ENCODE measurements at regions not wholly inside any gene's neighbourhood (a gene's known extent, or its start where the extent isn't known, plus 50 kb on each side); places are given as distances from the start of the nearest gene placed in this dataset.

DNA sequence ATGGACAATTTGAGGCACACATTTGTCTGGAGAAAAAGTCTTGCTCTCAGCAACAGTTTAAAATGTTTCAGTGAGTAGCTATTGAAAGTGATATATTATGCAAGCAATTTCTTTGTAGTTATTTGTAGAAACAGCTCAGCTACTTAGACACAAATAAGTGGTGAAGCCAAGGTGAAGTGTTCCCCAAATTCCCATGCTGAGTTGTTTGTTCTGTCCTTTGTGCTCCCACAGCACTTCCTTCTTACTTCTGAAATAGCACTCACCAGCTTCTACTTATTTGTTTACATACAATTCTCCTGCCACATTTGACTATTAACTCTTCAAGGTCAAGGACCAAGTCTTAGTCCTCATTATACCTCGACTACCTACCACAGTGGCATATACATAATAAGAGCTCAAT, 638.6 kb upstream of the LRRC4C start:
- H3K36me3 ChIP-seq (ENCODE audit: control insufficient read depth, insufficient read depth, low read length, severe bottlenecking): no peaks in the 10 kb centered on the region
- peaks cover 14% of the 10 kb centered on the region for H3K9me3 ChIP-seq (ENCODE audit: control insufficient read depth, low read length)
- H3K9ac ChIP-seq (ENCODE audit: low read length): no peak overlapping the region
- no peaks in the 10 kb centered on the region for H3K27me3 ChIP-seq (replicated peaks; ENCODE audit: control insufficient read depth, insufficient read depth, low read length)
- no peak overlapping the region for H3K4me3 ChIP-seq (ENCODE audit: low read length)
- DNase-seq (ENCODE audit: low read depth): no peak
- peaks cover 5% of the 10 kb centered on the region for H3K4me1 ChIP-seq (ENCODE audit: control insufficient read depth, insufficient read depth, low read length)

DNA sequence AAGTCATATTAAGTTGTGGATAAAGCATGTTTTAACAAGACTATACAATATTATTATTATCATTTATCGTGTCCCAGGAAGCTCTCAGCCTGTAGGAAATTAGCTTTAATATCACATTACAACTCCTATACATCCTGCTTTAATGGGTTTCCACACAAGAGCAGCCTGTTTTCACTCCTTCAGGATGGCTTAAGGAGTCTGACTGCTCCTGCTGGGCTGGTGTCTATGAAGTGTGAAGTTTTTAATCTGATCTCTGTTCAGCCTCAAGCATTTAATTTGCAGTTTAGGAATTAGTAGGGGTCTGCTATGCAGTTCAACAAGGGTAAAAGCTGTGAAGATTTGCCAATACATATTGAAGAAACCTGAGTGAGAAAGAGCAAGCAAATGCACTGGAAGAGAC, 653.4 kb upstream of the LRRC4C start:
- H3K27me3 ChIP-seq (replicated peaks; ENCODE audit: control insufficient read depth, insufficient read depth, low read length): no peaks in the 10 kb centered on the region
- H3K4me1 ChIP-seq (ENCODE audit: control insufficient read depth, insufficient read depth, low read length): no peaks in the 10 kb centered on the region
- no peaks in the 10 kb centered on the region for H3K36me3 ChIP-seq (ENCODE audit: control insufficient read depth, insufficient read depth, low read length, severe bottlenecking)
- H3K4me3 ChIP-seq (ENCODE audit: low read length): no peak overlapping the region
- H3K9me3 ChIP-seq (ENCODE audit: control insufficient read depth, low read length): no peaks in the 10 kb centered on the region
- no peak for DNase-seq (ENCODE audit: low read depth)
- H3K9ac ChIP-seq (ENCODE audit: low read length): no peak overlapping the region

DNA sequence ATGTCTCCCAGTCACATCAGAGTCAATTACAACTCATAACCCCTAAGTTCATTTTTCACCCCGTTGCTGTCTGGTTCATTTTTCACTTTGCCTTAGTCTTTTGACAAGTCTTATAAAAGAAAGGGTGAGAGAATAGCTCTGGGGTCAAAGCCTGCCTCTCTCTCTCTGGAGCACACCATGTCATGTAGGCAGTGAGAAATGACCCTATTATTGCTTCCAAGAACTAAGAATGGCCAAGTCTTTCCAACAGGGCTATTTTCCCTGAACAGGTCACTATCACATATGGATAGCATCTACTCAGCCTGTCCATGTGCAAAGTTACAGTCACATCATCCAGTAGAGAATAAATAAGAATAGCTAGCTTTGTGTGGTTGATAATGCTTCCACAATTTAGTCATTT, 655.5 kb upstream of the LRRC4C start:
- Histone ChIP-seq H3K4me3 (ENCODE audit: low read length) (no peak overlapping the region), H3K36me3 (ENCODE audit: control insufficient read depth, insufficient read depth, low read length, severe bottlenecking) (no peaks in the 10 kb centered on the region), H3K9ac (ENCODE audit: low read length) (no peak overlapping the region), H3K9me3 (ENCODE audit: control insufficient read depth, low read length) (no peaks in the 10 kb centered on the region), H3K4me1 (ENCODE audit: control insufficient read depth, insufficient read depth, low read length) (no peaks in the 10 kb centered on the region), H3K27me3 (replicated peaks; ENCODE audit: control insufficient read depth, insufficient read depth, low read length) (no peaks in the 10 kb centered on the region)
- DNase-seq (ENCODE audit: low read depth): no peak

DNA sequence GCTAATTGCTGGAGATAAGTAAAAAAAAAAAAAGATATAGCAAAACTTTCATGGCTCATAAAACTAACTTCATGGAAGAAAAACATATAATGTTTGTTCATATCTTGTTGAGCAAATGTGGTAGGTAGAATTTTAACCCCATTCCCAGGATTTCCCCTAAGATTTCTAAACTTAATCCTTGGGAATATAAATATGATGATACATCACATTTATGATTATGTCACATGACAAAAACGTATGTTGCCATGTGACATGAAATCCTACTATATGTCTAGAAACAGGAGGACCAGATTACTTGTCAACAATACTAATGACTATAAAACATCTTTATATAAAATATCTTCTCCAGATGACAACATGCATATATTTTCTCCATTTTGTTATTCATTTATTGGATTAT, 679.0 kb upstream of the LRRC4C start:
- DNase-seq (ENCODE audit: low read depth): no peak
- peaks cover 16% of the 10 kb centered on the region for H3K4me1 ChIP-seq (ENCODE audit: control insufficient read depth, insufficient read depth, low read length)
- H3K36me3 ChIP-seq (ENCODE audit: control insufficient read depth, insufficient read depth, low read length, severe bottlenecking): no peaks in the 10 kb centered on the region
- H3K4me3 ChIP-seq (ENCODE audit: low read length): no peak overlapping the region
- no peak overlapping the region for H3K9ac ChIP-seq (ENCODE audit: low read length)
- no peaks in the 10 kb centered on the region for H3K9me3 ChIP-seq (ENCODE audit: control insufficient read depth, low read length)
- H3K27me3 ChIP-seq (replicated peaks; ENCODE audit: control insufficient read depth, insufficient read depth, low read length): no peaks in the 10 kb centered on the region

DNA sequence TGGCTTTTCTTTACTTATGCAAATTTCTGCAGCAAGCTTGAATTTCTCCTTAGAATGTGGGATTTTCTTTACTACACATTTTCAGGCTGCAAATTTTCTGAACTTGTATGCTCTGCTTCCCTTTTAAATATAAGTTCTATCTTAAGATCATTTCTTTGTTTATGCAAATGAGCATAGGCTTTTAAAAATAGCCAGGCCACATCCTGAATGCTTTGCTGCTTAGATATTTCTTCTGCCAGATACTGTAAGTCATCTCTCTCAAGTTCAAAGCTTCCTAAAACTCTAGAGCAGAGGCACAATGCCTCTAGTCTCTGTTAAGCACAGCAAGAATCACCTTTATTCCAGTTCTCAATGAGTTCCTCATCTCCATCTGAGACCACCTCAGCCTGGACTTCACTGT, 685.9 kb upstream of the LRRC4C start:
- DNase-seq (ENCODE audit: low read depth): no peak
- Histone ChIP-seq H3K9me3 (ENCODE audit: control insufficient read depth, low read length) (peaks cover 12% of the 10 kb centered on the region), H3K4me3 (ENCODE audit: low read length) (no peak overlapping the region), H3K4me1 (ENCODE audit: control insufficient read depth, insufficient read depth, low read length) (peaks cover 16% of the 10 kb centered on the region), H3K36me3 (ENCODE audit: control insufficient read depth, insufficient read depth, low read length, severe bottlenecking) (no peaks in the 10 kb centered on the region), H3K27me3 (replicated peaks; ENCODE audit: control insufficient read depth, insufficient read depth, low read length) (no peaks in the 10 kb centered on the region), H3K9ac (ENCODE audit: low read length) (no peak overlapping the region)

DNA sequence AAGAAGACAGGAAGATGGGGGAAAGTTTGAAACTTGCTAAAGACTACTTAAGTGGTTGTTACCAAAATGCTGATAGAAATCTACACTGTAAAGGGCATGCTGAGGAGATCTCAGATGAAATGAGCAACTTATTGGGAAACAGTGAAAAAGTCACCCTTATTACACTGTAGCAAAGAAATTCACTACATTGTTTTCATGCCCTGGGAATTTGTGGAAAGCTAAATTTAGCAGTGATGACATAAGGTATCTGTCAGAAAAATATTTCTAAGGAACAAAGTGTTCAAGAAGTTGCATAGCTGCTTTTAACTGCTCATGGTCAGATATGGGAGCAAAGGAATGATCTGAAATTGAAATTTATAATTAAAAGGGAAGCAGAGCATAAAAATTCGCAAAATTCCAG, 702.4 kb upstream of the LRRC4C start:
- peak overlapping the region; percentile 76 for H3K9ac ChIP-seq (ENCODE audit: low read length)
- peak overlapping the region; percentile 57 for H3K4me3 ChIP-seq (ENCODE audit: low read length)
- no peaks in the 10 kb centered on the region for H3K36me3 ChIP-seq (ENCODE audit: control insufficient read depth, insufficient read depth, low read length, severe bottlenecking)
- no peaks in the 10 kb centered on the region for H3K27me3 ChIP-seq (replicated peaks; ENCODE audit: control insufficient read depth, insufficient read depth, low read length)
- DNase-seq (ENCODE audit: low read depth): no peak
- peaks cover 23% of the 10 kb centered on the region for H3K4me1 ChIP-seq (ENCODE audit: control insufficient read depth, insufficient read depth, low read length)
- H3K9me3 ChIP-seq (ENCODE audit: control insufficient read depth, low read length): peaks cover 25% of the 10 kb centered on the region

DNA sequence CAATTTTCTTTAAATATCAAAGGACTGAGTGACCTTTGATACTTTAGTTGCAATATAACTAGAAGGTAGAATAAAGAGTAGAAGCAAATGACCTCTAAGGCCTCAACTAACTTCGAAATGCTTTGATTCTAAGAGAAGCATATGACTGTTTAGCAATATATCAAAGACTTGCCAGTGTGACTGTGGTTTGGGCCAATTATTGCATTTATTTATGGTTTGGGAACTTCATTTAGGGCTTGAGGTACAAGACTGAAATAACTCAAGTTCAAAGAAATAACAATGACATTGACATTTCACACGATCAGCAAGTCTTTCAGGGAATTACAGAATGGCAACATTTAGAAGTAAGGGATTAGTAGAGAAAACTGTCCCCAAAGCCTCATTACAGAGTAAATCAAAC, 709.7 kb upstream of the LRRC4C start:
- Histone ChIP-seq H3K36me3 (ENCODE audit: control insufficient read depth, insufficient read depth, low read length, severe bottlenecking) (no peaks in the 10 kb centered on the region), H3K9me3 (ENCODE audit: control insufficient read depth, low read length) (no peaks in the 10 kb centered on the region), H3K27me3 (replicated peaks; ENCODE audit: control insufficient read depth, insufficient read depth, low read length) (no peaks in the 10 kb centered on the region), H3K4me3 (ENCODE audit: low read length) (no peak overlapping the region), H3K9ac (ENCODE audit: low read length) (no peak overlapping the region), H3K4me1 (ENCODE audit: control insufficient read depth, insufficient read depth, low read length) (peaks cover 23% of the 10 kb centered on the region)
- no peak for DNase-seq (ENCODE audit: low read depth)

DNA sequence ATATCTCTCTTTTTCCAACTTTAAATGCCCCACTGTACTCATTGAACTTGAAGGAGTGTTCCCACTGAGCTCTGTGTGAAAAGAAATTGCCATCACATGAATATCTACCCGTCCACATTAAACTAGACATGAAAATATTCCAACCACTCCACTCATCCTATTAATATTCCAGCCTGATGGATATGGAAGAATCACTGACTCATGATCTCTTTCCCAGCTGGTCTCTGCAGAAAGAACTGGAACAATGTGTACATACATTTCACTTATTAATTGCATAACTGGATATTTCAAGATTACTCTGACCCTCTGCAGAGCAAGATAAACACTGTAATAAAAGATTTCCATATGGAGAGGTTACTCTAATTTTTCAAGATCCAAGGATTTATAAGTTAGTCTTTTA, 711.1 kb upstream of the LRRC4C start:
- no peaks in the 10 kb centered on the region for H3K36me3 ChIP-seq (ENCODE audit: control insufficient read depth, insufficient read depth, low read length, severe bottlenecking)
- no peaks in the 10 kb centered on the region for H3K9me3 ChIP-seq (ENCODE audit: control insufficient read depth, low read length)
- no peak overlapping the region for H3K4me3 ChIP-seq (ENCODE audit: low read length)
- no peak for DNase-seq (ENCODE audit: low read depth)
- H3K9ac ChIP-seq (ENCODE audit: low read length): no peak overlapping the region
- H3K4me1 ChIP-seq (ENCODE audit: control insufficient read depth, insufficient read depth, low read length): peaks cover 26% of the 10 kb centered on the region
- no peaks in the 10 kb centered on the region for H3K27me3 ChIP-seq (replicated peaks; ENCODE audit: control insufficient read depth, insufficient read depth, low read length)

DNA sequence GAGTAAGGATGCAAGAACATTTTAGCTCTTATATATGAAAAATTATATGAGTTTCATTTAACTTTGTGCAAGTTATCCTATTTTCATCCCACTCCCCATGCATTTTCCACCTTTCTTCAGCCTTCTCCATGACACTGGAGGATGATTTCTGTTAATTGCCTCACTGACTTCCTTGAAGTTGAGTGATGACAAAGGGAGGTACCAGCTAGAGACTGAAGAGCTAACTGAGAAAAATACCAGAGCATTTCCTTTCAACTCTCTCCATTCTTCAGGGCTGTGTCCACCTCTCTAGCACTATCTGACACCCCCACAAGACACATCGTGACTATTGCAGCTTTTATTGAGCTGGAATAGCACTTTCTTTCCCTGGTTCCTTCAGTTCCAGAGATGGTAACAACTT, 711.6 kb upstream of the LRRC4C start:
- Histone ChIP-seq H3K9ac (ENCODE audit: low read length) (no peak overlapping the region), H3K27me3 (replicated peaks; ENCODE audit: control insufficient read depth, insufficient read depth, low read length) (no peaks in the 10 kb centered on the region), H3K9me3 (ENCODE audit: control insufficient read depth, low read length) (no peaks in the 10 kb centered on the region), H3K36me3 (ENCODE audit: control insufficient read depth, insufficient read depth, low read length, severe bottlenecking) (no peaks in the 10 kb centered on the region), H3K4me3 (ENCODE audit: low read length) (no peak overlapping the region), H3K4me1 (ENCODE audit: control insufficient read depth, insufficient read depth, low read length) (peaks cover 30% of the 10 kb centered on the region)
- no peak for DNase-seq (ENCODE audit: low read depth)

DNA sequence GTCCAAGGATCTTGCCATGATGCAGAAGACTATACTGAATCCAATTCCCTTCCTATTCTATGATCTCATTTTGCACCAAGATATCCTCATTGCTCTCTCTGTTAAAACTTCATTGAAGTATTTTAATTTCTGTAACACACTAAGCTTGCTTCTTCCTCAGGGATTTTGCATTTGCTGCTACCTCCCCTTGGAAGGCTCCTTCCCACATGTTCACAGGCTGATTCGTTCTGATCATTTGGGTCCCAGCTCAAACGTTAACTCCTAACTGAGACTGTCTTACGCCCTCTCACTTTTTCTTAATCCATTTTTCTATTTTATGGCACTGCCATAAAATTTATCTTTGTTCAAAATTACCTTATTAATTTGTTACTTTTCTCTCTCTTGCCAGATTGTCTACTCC, 713.0 kb upstream of the LRRC4C start:
- Histone ChIP-seq H3K4me3 (ENCODE audit: low read length) (no peak overlapping the region), H3K9ac (ENCODE audit: low read length) (no peak overlapping the region), H3K27me3 (replicated peaks; ENCODE audit: control insufficient read depth, insufficient read depth, low read length) (no peaks in the 10 kb centered on the region), H3K36me3 (ENCODE audit: control insufficient read depth, insufficient read depth, low read length, severe bottlenecking) (no peaks in the 10 kb centered on the region), H3K9me3 (ENCODE audit: control insufficient read depth, low read length) (no peaks in the 10 kb centered on the region), H3K4me1 (ENCODE audit: control insufficient read depth, insufficient read depth, low read length) (peaks cover 40% of the 10 kb centered on the region)
- no peak for DNase-seq (ENCODE audit: low read depth)

DNA sequence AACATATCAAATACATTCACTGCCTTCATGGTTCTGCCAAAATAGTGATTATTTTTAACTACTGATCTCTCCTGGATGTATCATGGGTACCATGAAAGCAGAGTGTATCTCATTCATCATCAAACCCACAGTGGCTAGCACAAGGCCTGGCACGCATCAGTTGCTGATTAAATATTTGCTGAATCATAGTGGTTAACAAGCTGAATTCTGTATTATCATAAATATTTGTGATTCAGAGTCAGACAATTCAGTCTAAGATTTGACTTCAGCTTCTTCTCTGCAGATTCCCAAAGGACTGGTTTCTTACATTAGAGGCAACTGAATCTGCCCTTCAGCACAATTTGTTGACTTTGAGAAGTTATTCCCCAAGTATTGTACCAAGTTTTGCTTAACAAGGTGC, 715.8 kb upstream of the LRRC4C start:
- peaks cover 42% of the 10 kb centered on the region for H3K4me1 ChIP-seq (ENCODE audit: control insufficient read depth, insufficient read depth, low read length)
- DNase-seq (ENCODE audit: low read depth): no peak
- H3K36me3 ChIP-seq (ENCODE audit: control insufficient read depth, insufficient read depth, low read length, severe bottlenecking): no peaks in the 10 kb centered on the region
- H3K27me3 ChIP-seq (replicated peaks; ENCODE audit: control insufficient read depth, insufficient read depth, low read length): no peaks in the 10 kb centered on the region
- no peak overlapping the region for H3K4me3 ChIP-seq (ENCODE audit: low read length)
- H3K9ac ChIP-seq (ENCODE audit: low read length): peak overlapping the region; percentile 33
- H3K9me3 ChIP-seq (ENCODE audit: control insufficient read depth, low read length): no peaks in the 10 kb centered on the region

DNA sequence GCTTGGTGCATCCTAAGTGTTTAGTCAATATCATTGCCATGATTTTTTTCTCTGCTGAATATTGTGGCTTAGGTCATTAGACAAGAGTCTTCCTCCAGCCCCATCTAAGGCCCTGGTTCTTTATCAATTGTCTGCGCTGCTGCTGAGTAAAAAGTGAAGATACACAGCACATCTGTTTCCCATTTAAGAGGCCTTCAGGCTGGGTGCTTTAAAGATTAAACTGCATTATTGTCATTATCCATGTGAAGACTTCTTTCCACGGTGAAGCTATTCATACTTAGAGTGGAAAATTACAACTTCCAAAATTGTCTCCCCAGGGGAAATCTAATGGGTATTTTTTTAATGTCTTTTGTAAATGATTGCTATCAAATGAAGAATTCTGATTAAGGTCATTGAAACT, 719.8 kb upstream of the LRRC4C start:
- Histone ChIP-seq H3K4me1 (ENCODE audit: control insufficient read depth, insufficient read depth, low read length) (peaks cover 30% of the 10 kb centered on the region), H3K4me3 (ENCODE audit: low read length) (no peak overlapping the region), H3K36me3 (ENCODE audit: control insufficient read depth, insufficient read depth, low read length, severe bottlenecking) (no peaks in the 10 kb centered on the region), H3K9me3 (ENCODE audit: control insufficient read depth, low read length) (no peaks in the 10 kb centered on the region), H3K9ac (ENCODE audit: low read length) (no peak overlapping the region), H3K27me3 (replicated peaks; ENCODE audit: control insufficient read depth, insufficient read depth, low read length) (no peaks in the 10 kb centered on the region)
- no peak for DNase-seq (ENCODE audit: low read depth)
